Uterus (tissue), 2 donors: ENCODE measurements at regions not wholly inside any gene's neighbourhood (a gene's known extent, or its start where the extent isn't known, plus 50 kb on each side); places are given as distances from the start of the nearest gene placed in this dataset.

Experiments
- CTCF ChIP-seq, 4 experiments: fragments of 200-600 bp in 2 of 4; fragments of 450-650 bp in 2 of 4; sonication (generic) in 2 of 4; IDR thresholded peaks; one replicate each; pipeline ENCODE4 v1.5.1; 2016 to 2019; ENCODE audit warnings: antibody characterized with exemption in 4 of 4, mild to moderate bottlenecking in 2 of 4, moderate library complexity in 1 of 4
- POLR2A ChIP-seq, 2 donors: fragments of 450-650 bp; IDR thresholded peaks; one replicate each; pipeline ENCODE4 v1.6.1; 2016; ENCODE audit warnings: antibody characterized with exemption in 2 of 2, mild to moderate bottlenecking in 1 of 2, moderate library complexity in 1 of 2

- TF ChIP-seq CTCF (IDR thresholded peaks at IDR 0.05) (no peak), POLR2A (IDR thresholded peaks at IDR 0.05) (no peak)
Measured at GRCh38 chr14:44081146-44081545, 425.9 kb downstream of the FSCB start.
